ENCODE measurements at regions not wholly inside any gene's neighbourhood (a gene's known extent, or its start where the extent isn't known, plus 50 kb on each side); places are given as distances from the start of the nearest gene placed in this dataset.

GRCh38 chr4:19925516-19925915, 326.2 kb upstream of the SLIT2 start (continued):
- TF ChIP-seq TSHZ2 (CRISPR knock-in tag; IDR thresholded peaks at IDR 0.05): peak; percentile 83; the same call in 1 of the 2 replicates
- TF ChIP-seq TOX (CRISPR knock-in tag; IDR thresholded peaks at IDR 0.05; ENCODE audit: borderline replicate concordance): no peak

- no peak for TF ChIP-seq SNAI2 (CRISPR knock-in tag; IDR thresholded peaks at IDR 0.05)
- TF ChIP-seq ESRRG (CRISPR knock-in tag; IDR thresholded peaks at IDR 0.05): no peak
- TF ChIP-seq CSRNP3 (CRISPR knock-in tag; IDR thresholded peaks at IDR 0.05): no peak
- no peak for TF ChIP-seq ZFP30 (CRISPR knock-in tag; IDR thresholded peaks at IDR 0.05)
- TF ChIP-seq ZNF8 (CRISPR knock-in tag; IDR thresholded peaks at IDR 0.05): no peak
- no peak for ATAC-seq
Measured at GRCh38 chr4:19924761-19925160, 326.9 kb upstream of the SLIT2 start.

GRCh38 chr4:19915276-19915675, 336.4 kb upstream of the SLIT2 start:
- no peak for ATAC-seq
- TF ChIP-seq ZNF565 (CRISPR knock-in tag; conservative IDR thresholded peaks at IDR 0.05; ENCODE audit: low read depth) (no peak), TOX (CRISPR knock-in tag; IDR thresholded peaks at IDR 0.05; ENCODE audit: borderline replicate concordance) (no peak), TSHZ2 (CRISPR knock-in tag; IDR thresholded peaks at IDR 0.05) (no peak), ZFP30 (CRISPR knock-in tag; IDR thresholded peaks at IDR 0.05) (no peak), CSRNP3 (CRISPR knock-in tag; IDR thresholded peaks at IDR 0.05) (no peak), POU6F1 (CRISPR knock-in tag; IDR thresholded peaks at IDR 0.05; ENCODE audit: borderline replicate concordance, low read depth) (no peak), ZC3H10 (CRISPR knock-in tag; IDR thresholded peaks at IDR 0.05) (no peak), RARB (CRISPR knock-in tag; IDR thresholded peaks at IDR 0.05) (no peak), ZFP3 (CRISPR knock-in tag; IDR thresholded peaks at IDR 0.05) (no peak), BACH2 (CRISPR knock-in tag; IDR thresholded peaks at IDR 0.05; ENCODE audit: borderline replicate concordance) (no peak), ARNTL (CRISPR knock-in tag; IDR thresholded peaks at IDR 0.05; ENCODE audit: borderline replicate concordance, low read depth) (no peak), PPARA (CRISPR knock-in tag; IDR thresholded peaks at IDR 0.05; ENCODE audit: borderline replicate concordance) (no peak), GLIS3 (CRISPR knock-in tag; IDR thresholded peaks at IDR 0.05) (no peak), ESRRG (CRISPR knock-in tag; IDR thresholded peaks at IDR 0.05) (no peak), ISL1 (CRISPR knock-in tag; IDR thresholded peaks at IDR 0.05) (no peak), OSR1 (CRISPR knock-in tag; IDR thresholded peaks at IDR 0.05) (no peak), ZNF8 (CRISPR knock-in tag; IDR thresholded peaks at IDR 0.05) (no peak)
- TF ChIP-seq, protein P1, sequence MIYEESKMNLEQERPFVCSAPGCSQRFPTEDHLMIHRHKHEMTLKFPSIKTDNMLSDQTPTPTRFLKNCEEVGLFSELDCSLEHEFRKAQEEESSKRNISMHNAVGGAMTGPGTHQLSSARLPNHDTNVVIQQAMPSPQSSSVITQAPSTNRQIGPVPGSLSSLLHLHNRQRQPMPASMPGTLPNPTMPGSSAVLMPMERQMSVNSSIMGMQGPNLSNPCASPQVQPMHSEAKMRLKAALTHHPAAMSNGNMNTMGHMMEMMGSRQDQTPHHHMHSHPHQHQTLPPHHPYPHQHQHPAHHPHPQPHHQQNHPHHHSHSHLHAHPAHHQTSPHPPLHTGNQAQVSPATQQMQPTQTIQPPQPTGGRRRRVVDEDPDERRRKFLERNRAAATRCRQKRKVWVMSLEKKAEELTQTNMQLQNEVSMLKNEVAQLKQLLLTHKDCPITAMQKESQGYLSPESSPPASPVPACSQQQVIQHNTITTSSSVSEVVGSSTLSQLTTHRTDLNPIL (CRISPR knock-in tag; IDR thresholded peaks at IDR 0.05; ENCODE audit: low read depth): no peak
- TF ChIP-seq, protein P2, sequence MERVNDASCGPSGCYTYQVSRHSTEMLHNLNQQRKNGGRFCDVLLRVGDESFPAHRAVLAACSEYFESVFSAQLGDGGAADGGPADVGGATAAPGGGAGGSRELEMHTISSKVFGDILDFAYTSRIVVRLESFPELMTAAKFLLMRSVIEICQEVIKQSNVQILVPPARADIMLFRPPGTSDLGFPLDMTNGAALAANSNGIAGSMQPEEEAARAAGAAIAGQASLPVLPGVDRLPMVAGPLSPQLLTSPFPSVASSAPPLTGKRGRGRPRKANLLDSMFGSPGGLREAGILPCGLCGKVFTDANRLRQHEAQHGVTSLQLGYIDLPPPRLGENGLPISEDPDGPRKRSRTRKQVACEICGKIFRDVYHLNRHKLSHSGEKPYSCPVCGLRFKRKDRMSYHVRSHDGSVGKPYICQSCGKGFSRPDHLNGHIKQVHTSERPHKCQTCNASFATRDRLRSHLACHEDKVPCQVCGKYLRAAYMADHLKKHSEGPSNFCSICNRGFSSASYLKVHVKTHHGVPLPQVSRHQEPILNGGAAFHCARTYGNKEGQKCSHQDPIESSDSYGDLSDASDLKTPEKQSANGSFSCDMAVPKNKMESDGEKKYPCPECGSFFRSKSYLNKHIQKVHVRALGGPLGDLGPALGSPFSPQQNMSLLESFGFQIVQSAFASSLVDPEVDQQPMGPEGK (CRISPR knock-in tag; IDR thresholded peaks at IDR 0.05; ENCODE audit: borderline replicate concordance): no peak

All from SK-N-SH treated with all-trans-retinoic acid at 6 μM for 48 hours (cell line).